ENCODE measurements at regions not wholly inside any gene's neighbourhood (a gene's known extent, or its start where the extent isn't known, plus 50 kb on each side); places are given as distances from the start of the nearest gene placed in this dataset.
"Not testable (repeated sequence)": the region's sequence is repeated elsewhere in the genome, so short reads cannot be mapped to it uniquely, and the experiment has no call there.

DNA sequence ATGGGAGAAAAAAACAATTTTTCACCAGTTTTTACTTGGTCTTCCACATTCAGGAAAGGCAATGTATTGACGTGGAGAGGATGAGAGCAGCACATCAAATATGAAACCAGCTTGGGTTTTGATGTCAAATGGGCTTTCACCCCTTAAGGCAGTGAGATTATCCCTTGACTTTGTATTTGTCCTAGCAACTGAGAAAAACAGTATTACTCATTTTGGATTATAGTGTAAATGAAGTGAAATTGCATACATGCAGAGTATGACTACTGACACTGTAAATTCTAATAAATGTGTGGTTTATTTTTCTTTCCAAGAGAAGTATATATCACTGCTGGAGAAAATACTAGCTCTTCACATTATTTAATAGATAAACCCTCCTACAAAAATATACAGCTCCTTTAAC, 863.6 kb upstream of the IGFBP7 start:
- no peak for TF ChIP-seq CTCF (IDR thresholded peaks at IDR 0.05; ENCODE audit: low read depth, low read length)

GRCh38 chr4:57971261-57971660, 861.1 kb upstream of the IGFBP7 start:
- TF ChIP-seq CTCF (IDR thresholded peaks at IDR 0.05; ENCODE audit: low read depth, low read length): no peak

More for the DNA sequence above, 863.6 kb upstream of the IGFBP7 start:
- no peak overlapping the region for H3K4me3 ChIP-seq (ENCODE audit: low read depth, low read length)

DNA sequence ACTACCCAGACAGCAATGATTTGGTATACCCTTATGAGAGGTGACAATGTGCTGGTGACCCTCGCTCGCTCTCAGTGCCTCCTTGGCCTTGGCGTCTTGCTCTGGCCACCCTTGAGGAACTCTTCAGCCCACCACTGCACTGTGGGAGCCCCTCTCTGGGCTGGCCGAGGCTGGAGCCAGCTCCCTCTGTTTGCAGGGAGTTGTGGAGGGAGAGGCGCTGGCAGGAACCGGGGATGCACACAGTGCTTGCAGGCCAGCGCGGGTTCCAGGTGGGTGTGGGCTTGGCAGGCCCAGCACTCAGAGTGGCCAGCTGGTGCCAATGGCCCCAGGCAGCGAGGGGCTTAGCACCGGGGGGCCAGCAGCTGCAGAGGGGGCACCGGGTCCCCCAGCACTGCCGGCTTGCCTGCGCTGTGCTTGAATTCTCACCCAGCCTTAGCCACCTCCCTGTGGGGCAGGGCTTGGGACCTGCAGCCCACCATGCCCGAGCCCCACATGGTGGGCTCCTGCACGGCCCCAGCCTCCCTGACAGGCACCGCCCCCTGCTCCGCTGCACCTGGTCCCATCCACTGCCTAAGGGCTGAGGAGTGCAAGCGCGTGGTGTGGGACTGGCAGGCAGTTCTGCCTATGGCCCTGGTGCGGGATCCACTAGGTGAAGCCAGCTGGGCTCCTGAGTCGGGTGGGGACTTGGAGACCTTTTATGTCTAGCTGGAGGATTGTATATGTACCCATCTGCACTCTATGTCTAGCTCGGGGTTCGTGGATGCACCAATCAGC, 857.0 kb upstream of the IGFBP7 start:
- TF ChIP-seq CTCF (IDR thresholded peaks at IDR 0.05; ENCODE audit: low read depth, low read length): no peak
- H3K4me3 ChIP-seq (ENCODE audit: low read depth, low read length): no peak overlapping the region

More at GRCh38 chr4:57971261-57971660, 861.1 kb upstream of the IGFBP7 start:
- H3K4me3 ChIP-seq (ENCODE audit: low read depth, low read length): no peak overlapping the region

DNA sequence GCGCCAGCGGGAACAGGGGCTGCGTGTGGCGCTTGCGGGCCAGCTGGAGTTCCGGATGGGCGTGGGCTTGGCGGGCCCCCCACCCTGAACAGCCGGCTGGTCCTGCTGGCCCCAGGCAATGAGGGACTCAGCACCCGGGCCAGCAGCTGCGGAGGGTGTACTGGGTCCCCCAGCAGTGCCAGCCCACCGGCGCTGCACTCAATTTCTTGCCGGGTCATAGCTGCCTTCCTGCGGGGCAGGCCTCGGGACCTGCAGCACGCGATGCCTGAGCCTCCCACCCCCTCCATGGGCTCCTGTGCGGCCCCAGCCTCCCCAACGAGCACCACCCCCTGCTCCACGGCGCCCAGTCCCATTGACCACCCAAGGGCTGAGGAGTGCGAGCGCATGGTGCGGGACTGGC, 855.2 kb upstream of the IGFBP7 start:
- not testable (repeated sequence) for H3K4me3 ChIP-seq (ENCODE audit: low read depth, low read length)

DNA sequence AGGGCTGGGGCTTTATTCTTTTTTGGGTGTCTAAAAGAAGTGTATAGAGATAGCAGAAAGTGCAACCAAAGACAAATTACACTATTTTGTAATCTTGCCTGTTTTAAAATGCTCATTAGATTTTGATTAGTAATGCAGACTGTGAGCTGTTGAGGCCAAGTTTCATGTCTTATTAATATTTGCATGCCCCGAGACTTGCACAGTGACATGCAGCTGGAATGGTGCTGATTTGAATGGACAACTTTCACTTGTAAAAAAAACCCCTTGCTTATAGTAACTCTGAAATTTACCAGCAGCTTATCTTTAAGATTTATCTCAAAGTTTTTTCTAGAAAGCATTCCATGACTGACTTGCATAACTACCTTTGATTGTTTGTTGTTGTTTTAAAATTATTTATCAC, 835.1 kb upstream of the IGFBP7 start:
- no peak for TF ChIP-seq CTCF (IDR thresholded peaks at IDR 0.05; ENCODE audit: low read depth, low read length)
- no peak overlapping the region for H3K4me3 ChIP-seq (ENCODE audit: low read depth, low read length)

- TF ChIP-seq CTCF (IDR thresholded peaks at IDR 0.05; ENCODE audit: low read depth, low read length): no peak
- no peak overlapping the region for H3K4me3 ChIP-seq (ENCODE audit: low read depth, low read length)
Observed at GRCh38 chr4:57943682-57944081, 833.5 kb upstream of the IGFBP7 start.

- H3K4me3 ChIP-seq (ENCODE audit: low read depth, low read length): not testable (repeated sequence)
Observed at GRCh38 chr4:57937326-57937725, 827.1 kb upstream of the IGFBP7 start.

GRCh38 chr4:57926311-57926710, 816.1 kb upstream of the IGFBP7 start:
- H3K4me3 ChIP-seq (ENCODE audit: low read depth, low read length): no peak overlapping the region
- TF ChIP-seq CTCF (IDR thresholded peaks at IDR 0.05; ENCODE audit: low read depth, low read length): no peak

Measured in WI38 (cell line).